HS-27A (cell line): ENCODE measurements at regions not wholly inside any gene's neighbourhood (a gene's known extent, or its start where the extent isn't known, plus 50 kb on each side); places are given as distances from the start of the nearest gene placed in this dataset.

Source experiments
- DNase-seq: peaks from one replicate; pipeline ENCODE4 v3.0.0-alpha.2; 2012; ENCODE audit warnings: low read depth, missing footprints

DNA sequence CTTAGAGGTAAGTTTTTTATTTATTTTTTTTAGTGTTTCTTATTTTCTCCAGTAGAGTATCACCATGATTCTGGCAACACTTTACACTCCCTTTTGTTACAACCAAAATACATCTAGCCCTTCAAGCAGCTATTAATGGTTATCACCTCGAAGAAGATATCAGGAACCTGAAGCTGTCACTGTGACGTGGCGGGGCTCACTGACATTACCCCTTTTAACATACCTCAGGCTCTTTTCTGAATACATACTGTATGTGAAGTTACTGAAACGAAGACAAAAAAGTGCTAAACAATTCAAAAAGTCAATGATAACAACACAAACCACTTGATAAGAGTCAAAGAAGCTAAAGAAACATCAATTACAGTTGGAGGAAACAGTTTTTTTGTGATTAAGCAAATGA lies 1218.7 kb downstream of the EFNB2 start:
- no peak for DNase-seq

DNA sequence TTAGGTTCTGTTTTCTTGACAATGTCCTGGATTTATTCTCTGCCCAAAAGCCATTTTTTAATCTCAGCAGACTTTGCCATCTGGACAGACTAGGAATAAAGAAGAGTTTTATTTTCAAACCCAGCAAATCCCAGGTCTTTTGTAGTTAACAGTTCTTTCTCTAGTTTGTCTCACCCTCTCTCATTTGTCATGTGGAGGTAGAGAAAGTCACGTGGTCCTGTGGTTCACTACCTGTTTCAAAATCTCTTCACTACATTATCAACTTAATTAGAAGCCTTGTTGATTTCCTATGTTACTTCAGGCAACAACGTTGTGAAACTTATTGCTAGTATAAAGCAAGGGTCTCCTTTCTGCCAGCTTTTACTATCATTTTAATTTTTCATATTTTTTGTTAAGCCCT lies 1222.6 kb downstream of the EFNB2 start:
- DNase-seq, result no peak

DNA sequence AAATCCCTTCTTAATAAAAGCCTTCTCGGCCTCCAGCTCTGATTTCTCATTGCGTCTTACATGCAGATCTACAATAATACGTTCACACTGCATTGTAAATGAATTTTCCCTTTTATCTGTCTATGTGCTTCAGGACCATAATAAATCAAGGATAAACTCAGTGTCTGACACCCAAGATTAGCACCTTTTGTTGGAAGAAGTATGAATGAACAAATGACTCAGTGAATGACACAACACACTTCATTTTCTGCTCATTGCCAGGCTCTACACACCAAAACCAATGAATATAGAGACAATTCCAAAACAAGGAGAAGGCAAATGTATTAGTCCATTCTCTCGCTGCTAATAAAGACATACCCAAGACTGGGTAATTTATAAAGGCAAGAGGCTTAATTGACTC lies 1224.4 kb downstream of the EFNB2 start:
- DNase-seq, result no peak

GRCh38 chr13:105307776-105308175 lies 1227.7 kb downstream of the EFNB2 start:
- DNase-seq, result no peak

GRCh38 chr13:105297839-105298238 lies 1237.6 kb downstream of the EFNB2 start:
- DNase-seq, result no peak

- DNase-seq, result no peak
Observed at GRCh38 chr13:105291987-105292386, 1243.5 kb downstream of the EFNB2 start.

DNA sequence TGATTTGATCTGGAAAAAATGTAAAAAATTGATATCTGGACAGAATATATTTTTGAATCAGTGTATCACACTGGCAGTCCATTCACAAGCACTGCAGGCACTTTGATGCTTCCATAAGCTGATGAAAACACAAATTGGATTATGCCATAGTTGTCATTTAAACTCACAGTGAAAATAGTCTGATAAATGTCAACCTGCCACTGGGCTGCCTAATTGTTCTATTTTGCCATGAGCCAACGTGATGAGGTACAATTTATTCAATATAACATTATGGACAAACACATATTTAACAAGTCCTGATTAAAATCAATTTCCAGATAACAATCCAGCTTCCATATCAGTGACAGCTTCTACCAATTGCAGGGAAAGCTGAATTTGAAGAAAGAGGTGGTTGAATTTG lies 1244.9 kb downstream of the EFNB2 start:
- no peak for DNase-seq

DNA sequence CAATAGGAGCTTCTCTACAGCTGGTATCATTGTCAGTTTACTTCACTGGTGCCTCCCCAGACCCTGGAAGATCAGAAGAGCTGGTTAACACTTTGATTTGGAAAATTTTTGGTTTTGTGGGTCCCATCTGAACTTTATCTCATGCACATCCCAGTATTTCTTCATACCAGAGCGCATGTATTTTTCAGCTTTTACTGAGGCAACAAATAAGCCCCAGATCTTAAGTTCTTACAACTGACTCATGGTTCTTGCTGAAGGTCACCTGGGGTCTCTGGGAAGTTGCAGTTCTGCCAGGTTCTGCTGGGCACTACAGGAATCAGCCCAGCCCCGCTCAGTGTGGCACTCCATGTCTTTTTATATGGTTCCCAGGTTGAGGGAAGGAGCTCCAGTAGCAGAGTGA lies 1249.9 kb downstream of the EFNB2 start:
- DNase-seq, result no peak

GRCh38 chr13:105282406-105283285 lies 1252.8 kb downstream of the EFNB2 start:
- DNase-seq, result no peak

DNA sequence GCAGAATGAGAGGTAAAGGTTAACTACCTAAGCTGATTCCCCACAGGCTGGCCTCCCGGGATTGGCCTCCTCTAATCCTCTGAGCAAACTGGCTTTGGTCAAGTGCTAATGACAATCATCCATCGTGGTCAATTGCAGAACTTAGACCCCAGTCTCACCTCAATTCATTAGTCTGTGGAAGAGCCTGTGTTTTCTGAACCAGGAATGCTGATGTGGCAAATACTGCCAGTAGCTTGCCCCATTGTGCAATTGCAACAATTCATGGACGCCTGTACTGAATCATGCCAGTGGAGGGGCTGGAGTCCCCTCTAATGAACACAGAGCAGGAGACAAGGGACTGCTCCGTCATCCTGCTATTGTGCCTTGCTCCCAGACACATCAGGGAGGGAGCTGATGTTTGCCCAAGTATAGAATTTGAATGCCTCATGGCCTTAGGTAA lies 1256.5 kb downstream of the EFNB2 start:
- no peak for DNase-seq

- no peak for DNase-seq
Observed at GRCh38 chr13:105276571-105276970, 1258.9 kb downstream of the EFNB2 start.

DNA sequence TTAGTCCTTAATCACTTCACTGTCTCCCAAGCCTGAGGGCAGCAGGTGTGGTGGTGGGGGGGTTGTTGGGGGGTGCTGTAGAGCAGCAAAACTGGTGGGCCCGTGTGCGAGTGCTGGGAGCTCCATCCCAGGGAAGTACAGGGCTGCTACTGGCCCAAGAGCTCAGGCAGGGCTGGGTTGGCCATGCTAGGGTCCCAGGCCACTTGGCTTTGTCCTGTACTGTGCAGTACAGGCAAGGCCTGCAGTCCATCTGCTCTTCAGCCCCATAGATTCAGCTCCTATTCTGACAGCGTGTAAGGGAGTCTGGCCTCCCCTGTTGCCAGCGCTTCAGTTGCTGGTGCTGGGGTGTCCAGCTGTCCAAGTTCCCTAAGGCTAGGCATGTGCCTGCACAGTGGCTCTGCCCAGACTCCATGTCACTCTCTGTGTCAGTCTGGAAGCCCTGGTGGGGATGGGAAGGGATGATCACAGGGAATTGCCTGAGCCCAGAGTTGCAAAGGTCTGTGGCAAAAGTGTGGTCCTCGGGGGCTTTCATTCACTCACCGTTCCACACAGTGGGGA lies 1261.7 kb downstream of the EFNB2 start:
- no peak for DNase-seq

- DNase-seq, result no peak
Observed at GRCh38 chr13:105272660-105273631, 1262.5 kb downstream of the EFNB2 start.

DNA sequence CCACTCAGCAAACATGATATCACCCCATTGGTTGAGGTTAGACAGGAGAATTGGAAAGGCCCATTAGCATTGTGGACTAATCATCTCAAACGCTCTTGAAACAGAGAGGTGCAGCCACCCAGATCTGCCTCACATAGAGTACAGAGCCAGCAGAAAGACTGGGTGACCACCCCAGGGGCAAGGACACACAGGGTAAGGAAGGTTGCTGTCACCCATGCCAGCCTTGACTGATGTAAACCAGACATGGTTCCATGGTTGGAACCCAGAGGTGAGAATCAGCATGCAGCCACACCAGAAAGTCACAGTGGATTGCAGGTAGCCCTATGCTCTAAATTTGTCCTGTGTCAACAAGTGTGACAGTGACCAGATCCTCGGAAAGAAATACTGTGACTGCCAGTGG lies 1268.8 kb downstream of the EFNB2 start:
- no peak for DNase-seq

DNA sequence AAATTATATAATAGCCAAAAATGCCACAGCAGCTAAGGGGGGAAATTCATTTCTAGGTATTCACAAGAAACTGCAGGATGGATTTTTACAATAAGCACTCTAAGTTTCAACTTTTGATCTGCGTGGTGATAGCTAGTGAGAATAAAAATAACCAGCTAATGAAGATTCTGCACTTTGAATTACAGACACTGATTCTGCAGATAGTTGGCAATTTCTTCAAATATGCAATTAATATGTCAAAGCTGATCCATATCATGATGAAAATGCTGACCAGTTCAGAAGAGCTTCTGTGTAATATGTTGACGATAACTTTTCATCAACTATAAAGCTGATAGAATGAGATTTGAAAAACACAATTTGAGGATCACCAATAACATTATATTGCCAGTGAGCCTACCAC lies 1272.9 kb downstream of the EFNB2 start:
- no peak for DNase-seq

DNA sequence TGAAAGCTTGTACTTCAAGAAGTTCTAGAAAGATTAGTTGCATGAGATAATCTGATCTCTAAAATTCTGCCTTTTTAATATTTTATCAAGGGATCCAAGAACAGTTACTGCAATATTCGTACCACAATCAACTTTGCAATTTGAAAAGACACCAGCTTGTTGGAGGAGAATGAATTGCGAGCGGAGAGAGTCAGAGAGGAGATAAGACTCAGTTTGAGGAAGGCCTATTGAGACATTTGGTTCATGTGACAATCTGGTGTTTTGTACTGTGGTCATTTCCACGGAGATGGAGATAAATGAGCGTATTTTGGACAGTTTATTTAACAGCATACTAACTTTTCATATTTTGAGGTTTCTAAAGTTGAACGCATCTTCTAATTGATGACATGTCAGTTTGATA lies 1276.0 kb downstream of the EFNB2 start:
- no peak for DNase-seq

GRCh38 chr13:105255472-105255871 lies 1280.0 kb downstream of the EFNB2 start:
- no peak for DNase-seq

DNA sequence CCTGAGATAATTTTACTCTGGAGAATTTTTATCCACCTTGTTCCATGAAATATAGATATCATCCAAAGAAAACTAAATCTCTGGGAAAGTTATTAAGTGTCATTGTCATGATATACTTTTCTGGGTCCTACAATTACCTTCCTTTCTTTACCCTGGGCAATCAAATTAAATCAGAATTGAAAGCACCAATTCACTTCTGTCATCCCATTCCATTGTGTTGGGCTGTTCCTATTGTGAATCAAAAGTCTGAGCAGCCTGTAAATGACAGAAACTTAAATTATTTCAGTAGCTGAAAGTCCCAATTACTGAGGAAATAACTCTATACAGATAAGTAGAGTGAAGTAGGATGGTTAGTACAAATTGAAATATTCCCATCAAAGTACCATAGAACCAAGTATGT lies 1284.2 kb downstream of the EFNB2 start:
- no peak for DNase-seq

DNA sequence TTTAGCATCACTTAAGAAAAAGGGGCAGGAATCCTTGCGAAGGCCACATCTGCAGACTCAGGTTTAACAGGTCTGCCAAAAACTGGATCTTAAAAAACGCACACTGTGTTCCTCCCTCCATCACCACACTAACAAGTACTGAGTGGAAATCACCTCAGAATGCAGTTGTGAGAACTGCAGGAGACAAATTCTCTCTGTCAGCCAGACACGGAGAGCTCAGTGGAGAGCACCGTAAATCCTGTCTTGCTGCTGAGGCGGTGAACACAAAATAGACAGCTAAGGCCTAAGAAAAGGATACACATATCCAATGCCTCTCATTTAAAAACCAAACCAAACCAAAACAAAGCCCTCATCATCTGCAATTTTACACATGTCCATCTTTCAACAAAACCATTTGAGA lies 1287.6 kb downstream of the EFNB2 start:
- DNase-seq, result no peak

GRCh38 chr13:105240371-105240770 lies 1295.1 kb downstream of the EFNB2 start:
- DNase-seq, result no peak

DNA sequence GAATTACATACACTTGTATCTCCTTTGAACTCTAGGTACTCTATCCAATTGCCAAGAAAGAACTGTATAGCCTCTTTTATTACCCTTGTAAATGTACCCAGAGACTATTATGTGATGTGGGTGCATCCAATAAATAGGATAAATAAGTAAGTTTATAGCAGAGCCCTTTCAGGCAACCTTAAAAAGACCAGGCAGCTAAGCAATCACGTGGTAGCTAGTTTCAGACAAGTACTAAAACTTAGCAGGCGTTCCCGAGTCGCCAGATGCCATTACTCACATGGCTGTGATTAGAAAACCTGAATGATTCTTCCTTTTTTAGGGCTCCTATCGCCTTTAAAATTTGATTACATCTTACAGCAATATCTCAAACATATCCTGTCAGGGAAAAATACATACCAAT lies 1303.0 kb downstream of the EFNB2 start:
- no peak for DNase-seq

DNA sequence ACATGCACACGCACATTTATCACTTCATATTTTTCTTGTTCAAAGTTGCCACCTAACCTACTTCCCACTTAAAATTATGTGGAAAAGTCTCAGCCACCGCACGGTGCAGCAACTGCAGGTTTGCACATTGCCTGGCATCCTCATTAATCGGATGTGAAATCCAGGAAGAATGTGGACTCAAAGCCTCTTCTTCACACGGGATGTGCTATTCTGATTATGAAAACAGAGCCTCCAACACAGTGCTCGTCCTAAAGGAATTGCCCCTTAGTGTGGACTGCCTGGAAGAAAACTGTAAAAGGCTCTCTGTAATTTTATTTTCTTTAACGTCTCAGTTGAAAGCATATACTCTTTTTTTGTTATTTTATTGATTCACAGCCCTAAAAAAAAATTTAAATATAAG lies 1303.5 kb downstream of the EFNB2 start:
- no peak for DNase-seq

- no peak for DNase-seq
Observed at GRCh38 chr13:105231579-105231978, 1303.9 kb downstream of the EFNB2 start.
